Mucosa of descending colon (tissue), 3 donors: ENCODE measurements at regions not wholly inside any gene's neighbourhood (a gene's known extent, or its start where the extent isn't known, plus 50 kb on each side); places are given as distances from the start of the nearest gene placed in this dataset.

Experiments used
- ATAC-seq: fragments of 200-7000 bp; cut with Tn5 transposase; one replicate; pipeline ENCODE4 v1.9.1; 2020; ENCODE audit warnings: mild to moderate bottlenecking, moderate library complexity
- DNase-seq, 3 donors: peaks; one replicate each; pipeline ENCODE4 v3.0.0-alpha.2; 2020
- H3K36me3 ChIP-seq: fragments of 200-600 bp; one replicate; pipeline ENCODE4 v1.8.0; 2021; ENCODE audit warnings: low read depth, mild to moderate bottlenecking
- H3K4me1 ChIP-seq: fragments of 200-600 bp; one replicate; pipeline ENCODE4 v1.8.0; 2021; ENCODE audit warnings: low read depth, mild to moderate bottlenecking
- H3K4me3 ChIP-seq: fragments of 200-600 bp; one replicate; pipeline ENCODE4 v1.8.0; 2021; ENCODE audit warnings: mild to moderate bottlenecking
- H3K9me3 ChIP-seq: fragments of 200-600 bp; one replicate; pipeline ENCODE4 v1.8.0; 2021; ENCODE audit warnings: mild to moderate bottlenecking
- CTCF ChIP-seq: fragments of 200-600 bp; IDR thresholded peaks from one replicate; pipeline ENCODE4 v1.8.0; 2022; ENCODE audit warnings: antibody characterized with exemption, mild to moderate bottlenecking
- intact Hi-C, 2 donors: fragments of 100-400 bp; cut with DNase I in 1 of 2; cut with micrococcal nuclease in 1 of 2; formaldehyde crosslinking; loops; one replicate each; pipeline versions ENCODE4 v1.11.0 to v1.11.1; 2022; cut with DNase I, micrococcal nuclease
- donor health status: DM: no; HTN: no; CAD: no; lungs with moderate emphysema.
- donor health status: DM: no; HTN: no; CAD: no.
- donor health status: DM: no; HTN: yes; CAD: no.

- no peaks in the 10 kb centered on the region for H3K9me3 ChIP-seq
- TF ChIP-seq CTCF: no peak
- H3K4me1 ChIP-seq: no peaks in the 10 kb centered on the region
- DNase-seq (no peak), ATAC-seq (no peak)
- H3K36me3 ChIP-seq: no peaks in the 10 kb centered on the region
- intact Hi-C loops: no loop called here
- no peak overlapping the region for H3K4me3 ChIP-seq
These were observed 85.9 kb upstream of the FAM47A start for GRCh38 chrX:34218063-34218462.

- TF ChIP-seq CTCF: no peak
- no peak overlapping the region for H3K4me3 ChIP-seq
- DNase-seq: no peak
- no peaks in the 10 kb centered on the region for H3K4me1 ChIP-seq
- ATAC-seq: no peak
- intact Hi-C loops: no loop called here
- H3K36me3 ChIP-seq: no peaks in the 10 kb centered on the region
- no peaks in the 10 kb centered on the region for H3K9me3 ChIP-seq
These were observed 65.8 kb upstream of the FAM47A start for GRCh38 chrX:34197946-34198345.
